ENCODE measurements at regions not wholly inside any gene's neighbourhood (a gene's known extent, or its start where the extent isn't known, plus 50 kb on each side); places are given as distances from the start of the nearest gene placed in this dataset.

DNA sequence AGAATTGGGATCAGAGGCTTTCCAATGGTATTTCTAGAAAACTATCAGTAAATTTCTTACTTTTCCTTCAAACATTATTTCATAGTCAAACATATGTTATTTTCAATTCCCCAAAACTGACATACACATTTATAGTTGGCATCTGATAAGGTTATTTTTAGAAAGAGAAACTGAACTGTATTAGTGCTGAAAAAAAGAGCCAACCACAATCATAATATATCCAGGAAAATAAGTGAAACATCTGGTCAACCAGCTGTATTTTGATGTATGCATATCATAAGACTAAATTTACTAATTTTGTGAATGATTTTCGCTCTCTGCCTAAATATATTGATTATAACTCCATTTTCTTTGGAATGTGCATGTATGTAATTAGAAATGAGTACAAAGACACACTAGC lies 554.2 kb downstream of the FLRT2 start:
- no peaks in the 10 kb centered on the region for H3K36me3 ChIP-seq (ENCODE audit: control insufficient read depth, insufficient read depth, low read length)
- BruUV-seq (replicated peaks): no TSS peak
- ATAC-seq (no peak), DNase-seq (ENCODE audit: low read depth, low spot score) (no peak)
- no peak overlapping the region for H3K4me3 ChIP-seq (ENCODE audit: low read depth in 2 of 2, low read length in 2 of 2)
- H3K27me3 ChIP-seq (ENCODE audit: control insufficient read depth, insufficient read depth, low read length): no peaks in the 10 kb centered on the region
- TF ChIP-seq POLR2AphosphoS5 (IDR thresholded peaks at IDR 0.05; ENCODE audit: low read depth, low read length) (no peak), TCF7L2 (IDR thresholded peaks at IDR 0.05; ENCODE audit: low read depth, low read length) (no peak), SIN3A (IDR thresholded peaks at IDR 0.05; ENCODE audit: borderline replicate concordance, insufficient read depth, low read depth, low read length) (no peak)
- TF ChIP-seq, protein P1, sequence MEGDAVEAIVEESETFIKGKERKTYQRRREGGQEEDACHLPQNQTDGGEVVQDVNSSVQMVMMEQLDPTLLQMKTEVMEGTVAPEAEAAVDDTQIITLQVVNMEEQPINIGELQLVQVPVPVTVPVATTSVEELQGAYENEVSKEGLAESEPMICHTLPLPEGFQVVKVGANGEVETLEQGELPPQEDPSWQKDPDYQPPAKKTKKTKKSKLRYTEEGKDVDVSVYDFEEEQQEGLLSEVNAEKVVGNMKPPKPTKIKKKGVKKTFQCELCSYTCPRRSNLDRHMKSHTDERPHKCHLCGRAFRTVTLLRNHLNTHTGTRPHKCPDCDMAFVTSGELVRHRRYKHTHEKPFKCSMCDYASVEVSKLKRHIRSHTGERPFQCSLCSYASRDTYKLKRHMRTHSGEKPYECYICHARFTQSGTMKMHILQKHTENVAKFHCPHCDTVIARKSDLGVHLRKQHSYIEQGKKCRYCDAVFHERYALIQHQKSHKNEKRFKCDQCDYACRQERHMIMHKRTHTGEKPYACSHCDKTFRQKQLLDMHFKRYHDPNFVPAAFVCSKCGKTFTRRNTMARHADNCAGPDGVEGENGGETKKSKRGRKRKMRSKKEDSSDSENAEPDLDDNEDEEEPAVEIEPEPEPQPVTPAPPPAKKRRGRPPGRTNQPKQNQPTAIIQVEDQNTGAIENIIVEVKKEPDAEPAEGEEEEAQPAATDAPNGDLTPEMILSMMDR (IDR thresholded peaks at IDR 0.05): no peak
- no peaks in the 10 kb centered on the region for H3K9me3 ChIP-seq (ENCODE audit: control insufficient read depth, insufficient read depth, low read depth, low read length)
- no peaks in the 10 kb centered on the region for H3K4me1 ChIP-seq (ENCODE audit: control insufficient read depth, insufficient read depth, low read length)
- in situ Hi-C loops (cut with HindIII; ENCODE audit: low pct_unique_long_range_greater_than_20kb, low sequenced_read_pairs): no loop called here
- intact Hi-C loops (cut with micrococcal nuclease; ENCODE audit: unreplicated experiment): no loop called here
- POLR2A ChIA-PET: no interaction called here
- CTCF ChIA-PET: no interaction called here
- no peak overlapping the region for H3K27ac ChIP-seq (ENCODE audit: low read length)

DNA sequence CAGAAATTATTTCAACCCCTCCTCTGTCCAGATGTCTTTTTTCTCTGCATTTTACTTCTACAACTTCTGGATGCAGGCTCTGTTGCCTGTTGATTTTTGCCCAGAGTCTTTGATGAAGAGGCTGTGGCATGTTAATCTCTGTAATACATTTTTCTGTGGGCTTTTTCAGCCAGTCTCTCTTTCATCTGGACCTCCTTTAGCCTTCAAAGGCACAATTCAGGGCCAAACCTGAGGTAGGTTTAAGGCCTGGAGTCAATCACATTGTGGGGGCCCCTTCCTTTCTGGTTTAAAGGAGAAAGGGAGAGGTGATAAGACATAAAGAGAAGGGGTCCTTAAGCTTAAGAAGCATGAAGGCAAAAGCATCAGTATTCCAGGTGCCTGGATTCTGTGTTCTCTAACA lies 553.7 kb downstream of the FLRT2 start:
- POLR2A ChIA-PET: no interaction called here
- H3K27me3 ChIP-seq (ENCODE audit: control insufficient read depth, insufficient read depth, low read length): no peaks in the 10 kb centered on the region
- ATAC-seq (no peak), DNase-seq (ENCODE audit: low read depth, low spot score) (no peak)
- no peaks in the 10 kb centered on the region for H3K36me3 ChIP-seq (ENCODE audit: control insufficient read depth, insufficient read depth, low read length)
- no peak overlapping the region for H3K27ac ChIP-seq (ENCODE audit: low read length)
- no peak overlapping the region for H3K4me3 ChIP-seq (ENCODE audit: low read depth in 2 of 2, low read length in 2 of 2)
- H3K4me1 ChIP-seq (ENCODE audit: control insufficient read depth, insufficient read depth, low read length): no peaks in the 10 kb centered on the region
- BruUV-seq (replicated peaks): no TSS peak
- H3K9me3 ChIP-seq (ENCODE audit: control insufficient read depth, insufficient read depth, low read depth, low read length): no peaks in the 10 kb centered on the region
- TF ChIP-seq, protein P1 (IDR thresholded peaks at IDR 0.05): no peak
- TF ChIP-seq REST (IDR thresholded peaks at IDR 0.05; ENCODE audit: insufficient read depth in 1 of 2, low read depth in 2 of 2, low read length in 1 of 2) (no peak), TCF7L2 (IDR thresholded peaks at IDR 0.05; ENCODE audit: low read depth, low read length) (no peak), SIN3A (IDR thresholded peaks at IDR 0.05; ENCODE audit: borderline replicate concordance, insufficient read depth, low read depth, low read length) (no peak), POLR2AphosphoS5 (IDR thresholded peaks at IDR 0.05; ENCODE audit: low read depth, low read length) (no peak)
- intact Hi-C loops (cut with micrococcal nuclease; ENCODE audit: unreplicated experiment) (no loop called here), in situ Hi-C loops (cut with HindIII; ENCODE audit: low pct_unique_long_range_greater_than_20kb, low sequenced_read_pairs) (no loop called here)
- CTCF ChIA-PET: no interaction called here

All from Panc1 (cell line).